Smooth muscle cell (in vitro differentiated cells): ENCODE measurements at regions not wholly inside any gene's neighbourhood (a gene's known extent, or its start where the extent isn't known, plus 50 kb on each side); places are given as distances from the start of the nearest gene placed in this dataset.

Experiments
- DNase-seq: peaks from one replicate; lab custom pipeline; 2025; ENCODE audit not compliant: unreplicated experiment; lab: John Stamatoyannopoulos, UW
- H2AFZ ChIP-seq: fragments of 200-600 bp; sonication (generic); 2 replicates; pipeline ENCODE4 v1.6.0; 2016; ENCODE audit warnings: antibody characterized with exemption, low read depth, mild to moderate bottlenecking
- H3F3A ChIP-seq: fragments of 200-600 bp; sonication (generic); 2 replicates; pipeline ENCODE4 v1.6.0; 2017; ENCODE audit warnings: antibody characterized with exemption, low read depth
- H3K27ac ChIP-seq: fragments of 200-600 bp; sonication (generic); 2 replicates; pipeline ENCODE4 v1.5.1; 2016; ENCODE audit warnings: low read depth, mild to moderate bottlenecking
- H3K27me3 ChIP-seq: fragments of 200-600 bp; sonication (generic); 2 replicates; pipeline ENCODE4 v1.6.1; 2016; ENCODE audit warnings: low read depth, mild to moderate bottlenecking
- H3K36me3 ChIP-seq: fragments of 200-600 bp; sonication (generic); 2 replicates; pipeline ENCODE4 v1.5.1; 2016; ENCODE audit warnings: low read depth
- H3K4me1 ChIP-seq: fragments of 200-600 bp; sonication (generic); 2 replicates; pipeline ENCODE4 v1.5.1; 2016; ENCODE audit warnings: low read depth
- H3K4me2 ChIP-seq: fragments of 200-600 bp; sonication (generic); 2 replicates; pipeline ENCODE4 v1.6.0; 2016; ENCODE audit warnings: mild to moderate bottlenecking
- H3K4me3 ChIP-seq: fragments of 200-600 bp; sonication (generic); 2 replicates; pipeline ENCODE4 v1.5.1; 2016; ENCODE audit warnings: mild to moderate bottlenecking
- H3K79me2 ChIP-seq: fragments of 200-600 bp; sonication (generic); 2 replicates; pipeline ENCODE4 v1.6.0; 2016; ENCODE audit warnings: low read depth, mild to moderate bottlenecking
- H3K9ac ChIP-seq: fragments of 200-600 bp; sonication (generic); 2 replicates; pipeline ENCODE4 v1.6.0; 2016; ENCODE audit warnings: low read depth
- H3K9me3 ChIP-seq: fragments of 200-600 bp; sonication (generic); replicated peaks from 2 replicates; pipeline ENCODE4 v1.5.1; 2016; ENCODE audit warnings: low read depth
- H4K20me1 ChIP-seq: fragments of 200-600 bp; sonication (generic); 2 replicates; pipeline ENCODE4 v1.6.0; 2016; ENCODE audit warnings: low read depth
- CTCF ChIP-seq: fragments of 200-600 bp; sonication (generic); IDR thresholded peaks from 2 replicates; pipeline ENCODE4 v1.5.1; 2017; ENCODE audit warnings: borderline replicate concordance, mild to moderate bottlenecking, antibody characterized with exemption; ENCODE audit not compliant: insufficient read depth, poor library complexity, severe bottlenecking
- WGBS: methylation state at CpG from one replicate; pipeline ENCODE4 v1.1.7; 2016; ENCODE audit warnings: low lambda C conversion rate; 5-methylcytosine and 5-hydroxymethylcytosine counted together

DNA sequence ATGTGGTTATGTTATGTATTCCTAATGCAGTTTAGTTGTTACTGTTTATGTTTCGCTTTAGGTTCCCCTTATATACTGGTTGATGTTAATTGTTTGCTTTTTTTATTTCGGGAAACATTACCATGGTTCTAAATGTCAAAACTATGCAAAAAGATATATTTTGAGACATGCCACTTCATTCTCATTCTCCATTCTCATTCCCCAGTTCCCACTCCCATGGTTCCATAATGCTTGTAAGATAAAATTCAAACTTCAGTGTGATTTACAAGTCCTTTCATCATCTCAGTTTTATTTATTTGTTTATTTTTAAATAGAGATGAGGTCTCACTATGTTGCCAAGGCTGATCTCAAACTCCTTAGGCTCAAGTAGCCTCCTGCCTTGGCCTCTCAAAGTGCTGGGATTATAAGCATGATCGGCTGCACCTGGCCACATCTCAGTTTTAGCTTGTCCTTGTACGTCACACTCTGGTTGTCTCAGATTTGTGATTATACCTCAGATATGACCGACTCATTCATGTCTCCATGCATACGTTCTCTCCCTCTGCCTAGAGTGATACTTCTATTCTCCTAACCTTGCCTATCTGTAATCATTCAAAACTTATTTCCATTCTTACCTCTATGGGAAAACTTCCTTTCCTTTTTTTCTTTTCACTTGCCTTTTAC lies 407.8 kb upstream of the RGS6 start:
- peaks cover 32% of the 10 kb centered on the region for H4K20me1 ChIP-seq
- no peak overlapping the region for H2AFZ ChIP-seq
- TF ChIP-seq CTCF: no peak
- H3K36me3 ChIP-seq: no peaks in the 10 kb centered on the region
- DNase-seq: no peak
- H3K4me1 ChIP-seq: peaks cover 5% of the 10 kb centered on the region
- H3K79me2 ChIP-seq: peaks cover 52% of the 10 kb centered on the region
- no peaks in the 10 kb centered on the region for H3K9me3 ChIP-seq
- H3K4me3 ChIP-seq: no peak overlapping the region
- WGBS: 89% methylated on average over 6 of the region's 6 CpGs
- peaks cover 7% of the 10 kb centered on the region for H3F3A ChIP-seq
- H3K27me3 ChIP-seq: no peaks in the 10 kb centered on the region
- peak overlapping the region; percentile 65 for H3K27ac ChIP-seq
- no peak overlapping the region for H3K9ac ChIP-seq
- H3K4me2 ChIP-seq: peak overlapping the region; percentile 69

GRCh38 chr14:71525663-71526221 lies 406.5 kb upstream of the RGS6 start:
- Histone ChIP-seq H3K4me1 (peaks cover 5% of the 10 kb centered on the region), H3K9me3 (no peaks in the 10 kb centered on the region), H3F3A (peaks cover 7% of the 10 kb centered on the region), H3K4me3 (no peak overlapping the region), H3K79me2 (peaks cover 47% of the 10 kb centered on the region), H3K27me3 (no peaks in the 10 kb centered on the region), H3K36me3 (peaks cover 2% of the 10 kb centered on the region), H3K27ac (no peak overlapping the region), H3K4me2 (no peak overlapping the region), H4K20me1 (peaks cover 27% of the 10 kb centered on the region), H2AFZ (no peak overlapping the region), H3K9ac (no peak overlapping the region)
- 71% methylated on average over 5 of the region's 5 CpGs for WGBS
- no peak for DNase-seq
- no peak for TF ChIP-seq CTCF

DNA sequence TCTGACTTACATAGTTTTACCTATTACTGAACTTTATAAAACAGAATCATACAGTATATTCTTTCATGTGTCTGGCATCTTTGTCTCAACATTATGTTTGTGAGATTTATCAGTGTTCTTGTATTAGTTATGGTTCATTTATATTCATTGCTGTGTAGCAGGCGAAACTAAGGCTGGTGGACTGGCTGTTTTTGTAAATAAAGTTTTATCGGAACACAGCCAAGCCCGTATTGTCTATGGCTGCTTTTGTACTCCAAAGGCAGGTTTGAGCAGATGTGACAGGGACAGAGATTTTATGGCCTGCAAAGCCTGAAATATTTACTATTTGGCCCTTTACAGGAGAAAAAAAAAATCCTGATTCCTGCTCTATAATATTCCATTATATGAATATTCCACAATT lies 405.8 kb upstream of the RGS6 start:
- Histone ChIP-seq H3K27ac (no peak overlapping the region), H3K9ac (no peak overlapping the region), H3K27me3 (no peaks in the 10 kb centered on the region), H3K4me3 (no peak overlapping the region), H3K4me2 (no peak overlapping the region), H4K20me1 (peaks cover 20% of the 10 kb centered on the region), H3K9me3 (no peaks in the 10 kb centered on the region), H2AFZ (no peak overlapping the region), H3K79me2 (peaks cover 45% of the 10 kb centered on the region), H3K36me3 (peaks cover 8% of the 10 kb centered on the region), H3F3A (peaks cover 7% of the 10 kb centered on the region), H3K4me1 (peaks cover 5% of the 10 kb centered on the region)
- WGBS: 97% methylated on average over 3 of the region's 3 CpGs
- no peak for DNase-seq
- no peak for TF ChIP-seq CTCF

- no peak overlapping the region for H2AFZ ChIP-seq
- H3K27me3 ChIP-seq: no peaks in the 10 kb centered on the region
- H4K20me1 ChIP-seq: peaks cover 10% of the 10 kb centered on the region
- no peak overlapping the region for H3K4me3 ChIP-seq
- no peak for DNase-seq
- H3K27ac ChIP-seq: no peak overlapping the region
- H3K79me2 ChIP-seq: peaks cover 39% of the 10 kb centered on the region
- TF ChIP-seq CTCF: no peak
- no peak overlapping the region for H3K4me2 ChIP-seq
- peaks cover 5% of the 10 kb centered on the region for H3F3A ChIP-seq
- H3K4me1 ChIP-seq: peaks cover 17% of the 10 kb centered on the region
- H3K9me3 ChIP-seq: no peaks in the 10 kb centered on the region
- WGBS: 71% methylated on average over 8 of the region's 8 CpGs
- H3K9ac ChIP-seq: no peak overlapping the region
- H3K36me3 ChIP-seq: peaks cover 8% of the 10 kb centered on the region
Observed at GRCh38 chr14:71527838-71528237, 404.4 kb upstream of the RGS6 start.
